IMR-90 (cell line): ENCODE measurements at regions not wholly inside any gene's neighbourhood (a gene's known extent, or its start where the extent isn't known, plus 50 kb on each side); places are given as distances from the start of the nearest gene placed in this dataset.

Source experiments
- ATAC-seq: fragments of 200-7000 bp; cut with Tn5 transposase; 2 replicates; pipeline ENCODE4 v1.9.1; 2020; ENCODE audit warnings: low read depth, mild to moderate bottlenecking, moderate library complexity
- BruUV-seq: library from RNA; stranded (reverse); fragments of 400-500 nt; replicated peaks from 2 replicates; lab custom pipeline; 2021; lab: Mats Ljungman, UMichigan
- CTCF ChIA-PET: fragments of 300-600 bp; formaldehyde crosslinking; extraction: SDS; loops from one replicate; lab custom pipeline; 2021; ENCODE audit warnings: antibody characterized with exemption; lab: Yijun Ruan, JAX
- POLR2A ChIA-PET: fragments of 300-600 bp; sonication (Branson Sonifier 250); formaldehyde crosslinking; loops from one replicate; lab custom pipeline; 2022; ENCODE audit warnings: antibody characterized with exemption; ENCODE audit not compliant: unreplicated experiment; lab: Charles Lee
- DNase-seq: peaks from one replicate; pipeline ENCODE4 v3.0.0; 2013
- H2AFZ ChIP-seq: replicated peaks from 2 replicates; pipeline ENCODE3; 2013; ENCODE audit warnings: low read length, mild to moderate bottlenecking; ENCODE audit not compliant: poor library complexity
- H2AK5ac ChIP-seq: 2 replicates; pipeline ENCODE4 v1.6.1; 2013; ENCODE audit warnings: low read depth, low read length, inconsistent platforms
- H2AK9ac ChIP-seq: replicated peaks from 2 replicates; pipeline ENCODE3; 2013; ENCODE audit warnings: mild to moderate bottlenecking, low read depth, low read length, moderate library complexity; ENCODE audit not compliant: poor library complexity
- H2BK120ac ChIP-seq: 2 replicates; pipeline ENCODE4 v1.6.1; 2013; ENCODE audit warnings: low read depth, low read length, inconsistent platforms
- H2BK15ac ChIP-seq: 3 replicates; pipeline ENCODE4 v1.6.1; 2013; ENCODE audit warnings: low read depth, low read length, inconsistent platforms
- H2BK20ac ChIP-seq: 2 replicates; pipeline ENCODE4 v1.6.1; 2013; ENCODE audit warnings: low read depth, mild to moderate bottlenecking, inconsistent platforms, low read length, moderate library complexity
- H2BK5ac ChIP-seq: 2 replicates; pipeline ENCODE4 v1.6.1; 2013; ENCODE audit warnings: mild to moderate bottlenecking, low read depth, low read length, inconsistent platforms; ENCODE audit not compliant: poor library complexity, severe bottlenecking
- H3K14ac ChIP-seq: replicated peaks from 2 replicates; pipeline ENCODE4 v1.6.1; 2013; ENCODE audit warnings: low read depth, low read length, inconsistent platforms
- H3K18ac ChIP-seq: 2 replicates; pipeline ENCODE4 v1.6.1; 2013; ENCODE audit warnings: low read depth, low read length, control low read depth
- H3K23ac ChIP-seq: 2 replicates; pipeline ENCODE4 v1.6.1; 2013; ENCODE audit warnings: low read depth, low read length, inconsistent platforms
- H3K27ac ChIP-seq: 2 replicates; pipeline ENCODE4 v1.5.1; 2013; ENCODE audit warnings: mild to moderate bottlenecking, control low read depth, low read length; ENCODE audit not compliant: insufficient read depth
- H3K27me3 ChIP-seq: 2 replicates; pipeline ENCODE4 v1.6.1; 2013; ENCODE audit warnings: low read length; ENCODE audit not compliant: control insufficient read depth, insufficient read depth
- H3K36me3 ChIP-seq: 2 replicates; pipeline ENCODE4 v1.6.1; 2013; ENCODE audit warnings: low read length, mixed read lengths; ENCODE audit not compliant: control insufficient read depth, insufficient read depth
- H3K4ac ChIP-seq: 2 replicates; pipeline ENCODE4 v1.6.1; 2013; ENCODE audit warnings: low read depth, low read length, inconsistent platforms
- H3K4me1 ChIP-seq: 2 replicates; pipeline ENCODE4 v1.6.1; 2013; ENCODE audit warnings: low read length, mixed read lengths; ENCODE audit not compliant: control insufficient read depth, insufficient read depth
- H3K4me2 ChIP-seq: 2 replicates; pipeline ENCODE4 v1.6.1; 2013; ENCODE audit warnings: low read depth, mild to moderate bottlenecking, control low read depth, low read length, moderate library complexity
- H3K4me3 ChIP-seq: 2 replicates; pipeline ENCODE4 v1.5.1; 2013; ENCODE audit warnings: low read depth, mild to moderate bottlenecking, control low read depth, low read length, moderate library complexity; ENCODE audit not compliant: insufficient read depth
- H3K56ac ChIP-seq: 2 replicates; pipeline ENCODE4 v1.6.1; 2013; ENCODE audit warnings: low read length, inconsistent platforms; ENCODE audit not compliant: insufficient read depth; ENCODE audit errors: extremely low read depth
- H3K79me1 ChIP-seq, 2 experiments: 2 replicates each; pipeline ENCODE4 v1.6.1; 2013; ENCODE audit warnings: low read length in 2 of 2, inconsistent platforms in 1 of 2, low read depth in 1 of 2
- H3K9ac ChIP-seq: 2 replicates; pipeline ENCODE4 v1.6.1; 2013; ENCODE audit warnings: low read depth, low read length, control low read depth
- H3K9me1 ChIP-seq: 2 replicates; pipeline ENCODE4 v1.6.1; 2013; ENCODE audit warnings: low read length, inconsistent platforms; ENCODE audit not compliant: insufficient read depth
- H3K9me3 ChIP-seq: 2 replicates; pipeline ENCODE4 v1.6.1; 2013; ENCODE audit warnings: low read length; ENCODE audit not compliant: control insufficient read depth, insufficient read depth
- H4K20me1 ChIP-seq: 2 replicates; pipeline ENCODE4 v1.6.1; 2013; ENCODE audit warnings: low read length, inconsistent platforms; ENCODE audit not compliant: insufficient read depth
- H4K5ac ChIP-seq: 2 replicates; pipeline ENCODE4 v1.6.1; 2013; ENCODE audit warnings: mild to moderate bottlenecking, low read depth, low read length, control low read depth
- H4K8ac ChIP-seq, 2 experiments: 2 replicates each; pipeline ENCODE4 v1.6.1; 2013; ENCODE audit warnings: low read depth in 2 of 2, low read length in 2 of 2, control low read depth in 1 of 2, inconsistent platforms in 1 of 2
- H4K91ac ChIP-seq: 2 replicates; pipeline ENCODE4 v1.6.1; 2013; ENCODE audit warnings: low read depth, low read length, inconsistent platforms; ENCODE audit not compliant: insufficient read depth
- CEBPB ChIP-seq: IDR thresholded peaks from 2 replicates; pipeline ENCODE4 v1.6.1; 2012; ENCODE audit warnings: low read depth, low read length, improper control_type of control experiment
- POLR2A ChIP-seq: IDR thresholded peaks from 2 replicates; pipeline ENCODE4 v1.6.1; 2012; ENCODE audit warnings: mild to moderate bottlenecking, low read depth, low read length
- SMC3 ChIP-seq: fragments of 150-350 bp; IDR thresholded peaks from 2 replicates; pipeline ENCODE4 v1.6.1; 2016; ENCODE audit warnings: low read depth, mild to moderate bottlenecking, antibody characterized with exemption, low read length, moderate library complexity
- WGBS, 2 experiments: methylation state at CpG; one replicate each; pipeline versions ENCODE4 v1.1.5 to v1.1.7; 2013; ENCODE audit warnings: missing lambda C conversion rate in 2 of 2; ENCODE audit not compliant: insufficient read length in 1 of 2; ENCODE audit errors: extremely low coverage in 2 of 2; 5-methylcytosine and 5-hydroxymethylcytosine counted together
- dilution Hi-C: fragments of 300-500 bp; cut with HindIII; formaldehyde crosslinking; loops from one replicate; pipeline ENCODE4 v1.14.3; 2018; ENCODE audit warnings: low sequenced_read_pairs; ENCODE audit not compliant: unreplicated experiment
- in situ Hi-C: fragments of 300-500 bp; cut with MboI; formaldehyde crosslinking; loops from 3 replicates; pipeline ENCODE4 v1.14.3; 2019; ENCODE audit warnings: low sequenced_read_pairs, inconsistent platforms, mixed read lengths
- intact Hi-C: fragments of 100-400 bp; cut with micrococcal nuclease; formaldehyde crosslinking; loops from 2 replicates; pipeline ENCODE4 v1.10.0; 2022

- dilution Hi-C loops: no loop called here
- peaks cover 30% of the 10 kb centered on the region for H3K9me3 ChIP-seq
- H3K23ac ChIP-seq: no peak overlapping the region
- no TSS peak for BruUV-seq
- no peak overlapping the region for H3K4me3 ChIP-seq
- no peak overlapping the region for H4K8ac ChIP-seq
- H3K9ac ChIP-seq: no peak overlapping the region
- no peak overlapping the region for H4K91ac ChIP-seq
- H2BK5ac ChIP-seq: no peak overlapping the region
- H2AK5ac ChIP-seq: no peak overlapping the region
- CTCF ChIA-PET: no interaction called here
- in situ Hi-C loops: no loop called here
- ATAC-seq (no peak), DNase-seq (no peak)
- no peaks in the 10 kb centered on the region for H3K79me1 ChIP-seq
- H3K56ac ChIP-seq: no peak overlapping the region
- no peaks in the 10 kb centered on the region for H3K27me3 ChIP-seq
- no peak overlapping the region for H4K5ac ChIP-seq
- no peak overlapping the region for H3K4ac ChIP-seq
- no peak overlapping the region for H3K4me2 ChIP-seq
- TF ChIP-seq POLR2A (no peak), SMC3 (no peak), CEBPB (no peak)
- no peak overlapping the region for H2BK15ac ChIP-seq
- H3K9me1 ChIP-seq: no peaks in the 10 kb centered on the region
- no peaks in the 10 kb centered on the region for H4K20me1 ChIP-seq
- H3K14ac ChIP-seq: no peak overlapping the region
- H2BK20ac ChIP-seq: no peak overlapping the region
- H2AK9ac ChIP-seq: no peak overlapping the region
- POLR2A ChIA-PET: no interaction called here
- H3K27ac ChIP-seq: no peak overlapping the region
- no peak overlapping the region for H3K18ac ChIP-seq
- H3K36me3 ChIP-seq: no peaks in the 10 kb centered on the region
- H3K4me1 ChIP-seq: no peaks in the 10 kb centered on the region
- H2AFZ ChIP-seq: no peak overlapping the region
- H2BK120ac ChIP-seq: no peak overlapping the region
- intact Hi-C loops: no loop called here
- WGBS, 2 experiments: no CpG with 5 or more reads among the region's 4 CpGs
Observed at GRCh38 chr10:128393546-128393945, 267.3 kb upstream of the MKI67 start.
